Astrocyte (in vitro differentiated cells and primary cell): ENCODE measurements at regions not wholly inside any gene's neighbourhood (a gene's known extent, or its start where the extent isn't known, plus 50 kb on each side); places are given as distances from the start of the nearest gene placed in this dataset.

Source experiments
- CTCF ChIP-seq: IDR thresholded peaks from 2 replicates; pipeline ENCODE4 v1.5.1; 2011; ENCODE audit warnings: low read depth, mild to moderate bottlenecking, inconsistent platforms, low read length, moderate library complexity; ENCODE audit not compliant: insufficient read depth
- EZH2 ChIP-seq: IDR thresholded peaks from 2 replicates; pipeline ENCODE4 v1.6.1; 2012; ENCODE audit warnings: mild to moderate bottlenecking, low read length, inconsistent platforms; ENCODE audit not compliant: insufficient read depth

GRCh38 chr5:122561209-122561608 is 213.7 kb upstream of the SNX2 start:
- TF ChIP-seq CTCF (no peak), EZH2 (no peak)
